GM19238 (cell line): ENCODE measurements at regions not wholly inside any gene's neighbourhood (a gene's known extent, or its start where the extent isn't known, plus 50 kb on each side); places are given as distances from the start of the nearest gene placed in this dataset.
"Not testable (repeated sequence)": the region's sequence is repeated elsewhere in the genome, so short reads cannot be mapped to it uniquely, and the experiment has no call there.

Experiments used
- DNase-seq: peaks from one replicate; pipeline ENCODE4 v3.0.0; 2011; ENCODE audit warnings: low spot score; ENCODE audit not compliant: insufficient read length

DNA sequence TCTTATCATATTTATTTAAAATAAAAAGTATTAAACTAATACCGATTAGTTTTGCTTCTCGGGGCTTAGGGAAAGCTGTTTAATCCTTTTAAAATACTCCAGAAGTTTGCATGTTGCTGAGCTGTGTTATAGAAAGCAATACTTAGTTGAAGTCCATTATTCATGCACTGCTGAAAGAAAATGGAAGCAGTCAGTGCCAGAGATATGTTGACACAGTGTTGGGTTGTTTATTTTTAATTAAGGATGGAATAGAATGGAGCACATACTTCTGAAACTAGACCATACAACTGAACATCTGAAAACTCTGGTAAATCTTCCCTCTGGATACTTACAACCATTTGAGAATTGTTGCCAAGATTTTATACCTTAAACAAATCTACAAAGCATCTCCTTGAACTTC lies 282.7 kb upstream of the CCDC179 start:
- DNase-seq: no peak

DNA sequence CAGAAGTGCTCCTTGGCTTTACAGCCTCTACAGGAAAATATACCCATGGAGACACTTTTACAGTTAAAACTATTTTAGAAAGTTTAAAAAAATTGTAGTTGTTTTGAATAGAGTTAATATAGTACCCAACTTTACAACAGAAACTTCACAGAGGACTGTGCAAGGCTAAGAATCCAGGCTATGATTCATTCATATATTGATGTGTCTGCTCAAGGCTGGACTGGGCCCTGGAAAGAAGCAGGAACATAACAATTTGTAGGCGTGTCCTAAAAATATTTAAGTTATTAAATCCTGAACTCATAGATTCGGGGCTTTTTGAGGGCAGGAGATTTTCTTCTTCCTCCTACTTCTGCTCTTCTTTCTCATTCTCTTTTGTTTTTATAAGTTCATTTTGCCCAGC lies 291.5 kb upstream of the CCDC179 start:
- DNase-seq: no peak

DNA sequence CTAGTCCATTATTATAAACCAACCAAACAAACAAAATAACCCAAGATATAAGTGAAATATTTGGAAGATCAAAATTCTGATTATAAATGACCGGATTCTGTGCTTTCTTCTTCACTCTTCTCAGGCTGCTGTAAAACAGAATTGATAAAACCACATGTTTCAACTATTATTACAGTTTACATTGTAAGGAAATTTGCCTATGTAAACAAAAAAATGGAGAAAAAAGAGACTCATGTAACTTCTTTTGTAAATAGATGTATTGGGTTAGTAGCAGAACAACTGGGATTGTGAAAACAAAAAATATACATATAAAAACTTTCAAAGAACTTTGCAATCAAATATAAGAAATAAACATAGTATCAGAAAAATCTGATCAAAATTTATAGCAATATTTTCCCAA lies 295.2 kb upstream of the CCDC179 start:
- DNase-seq: no peak

DNA sequence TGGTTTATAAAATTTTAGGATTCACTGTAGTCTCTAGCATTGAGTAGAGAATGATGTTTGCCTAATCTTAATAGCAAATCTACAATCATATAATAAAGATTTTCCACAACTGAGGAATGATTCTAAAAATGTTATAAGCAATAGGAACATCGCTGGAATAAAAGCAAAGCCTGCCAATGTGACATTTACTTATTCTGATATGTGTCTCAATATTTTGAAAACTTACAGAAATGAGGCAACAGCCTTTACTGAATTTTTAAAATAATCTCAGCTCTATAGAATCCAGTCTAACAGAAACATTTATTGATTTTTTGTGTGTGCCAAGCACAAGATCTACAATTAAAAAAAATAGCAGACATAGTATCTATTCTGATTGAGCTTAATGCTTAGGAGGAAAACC lies 303.7 kb upstream of the CCDC179 start:
- DNase-seq: no peak

DNA sequence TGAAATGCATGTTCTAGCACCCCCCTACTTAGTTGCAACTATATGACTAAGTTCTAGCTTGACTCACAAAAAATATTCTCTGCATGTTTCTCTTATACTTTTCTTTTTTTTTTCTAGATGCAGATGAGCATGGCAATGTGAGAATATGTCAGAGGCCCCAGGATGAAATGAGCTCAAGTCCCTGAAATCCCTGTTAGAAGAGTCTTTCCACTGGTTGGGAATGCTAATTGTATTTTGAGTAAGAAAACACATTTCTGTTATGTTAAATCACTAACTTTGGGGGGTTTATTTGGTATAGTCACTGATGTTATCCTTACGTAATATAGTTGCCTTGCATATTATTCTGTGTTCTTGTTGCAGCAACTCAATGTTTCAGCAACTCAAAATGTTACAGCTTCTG lies 306.1 kb upstream of the CCDC179 start:
- DNase-seq: no peak

DNA sequence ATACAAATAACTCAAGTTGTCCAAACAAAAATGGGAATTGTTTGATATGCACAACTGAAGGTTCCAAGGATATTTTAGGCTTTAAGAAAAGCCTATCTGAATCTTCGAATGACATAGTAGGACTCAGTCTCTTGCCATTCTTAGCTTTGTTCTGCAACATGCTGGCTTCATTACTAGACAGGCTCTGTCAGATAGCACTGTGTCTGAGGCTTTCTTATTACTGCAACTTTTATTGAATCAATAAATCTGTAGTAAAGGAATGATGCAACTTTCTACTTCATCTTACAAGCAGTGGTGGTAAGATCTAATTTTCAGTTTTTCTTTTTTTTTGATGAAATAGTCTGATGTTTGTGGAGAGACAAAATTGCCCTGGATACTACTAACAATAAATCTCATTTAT lies 319.3 kb upstream of the CCDC179 start:
- DNase-seq: no peak

DNA sequence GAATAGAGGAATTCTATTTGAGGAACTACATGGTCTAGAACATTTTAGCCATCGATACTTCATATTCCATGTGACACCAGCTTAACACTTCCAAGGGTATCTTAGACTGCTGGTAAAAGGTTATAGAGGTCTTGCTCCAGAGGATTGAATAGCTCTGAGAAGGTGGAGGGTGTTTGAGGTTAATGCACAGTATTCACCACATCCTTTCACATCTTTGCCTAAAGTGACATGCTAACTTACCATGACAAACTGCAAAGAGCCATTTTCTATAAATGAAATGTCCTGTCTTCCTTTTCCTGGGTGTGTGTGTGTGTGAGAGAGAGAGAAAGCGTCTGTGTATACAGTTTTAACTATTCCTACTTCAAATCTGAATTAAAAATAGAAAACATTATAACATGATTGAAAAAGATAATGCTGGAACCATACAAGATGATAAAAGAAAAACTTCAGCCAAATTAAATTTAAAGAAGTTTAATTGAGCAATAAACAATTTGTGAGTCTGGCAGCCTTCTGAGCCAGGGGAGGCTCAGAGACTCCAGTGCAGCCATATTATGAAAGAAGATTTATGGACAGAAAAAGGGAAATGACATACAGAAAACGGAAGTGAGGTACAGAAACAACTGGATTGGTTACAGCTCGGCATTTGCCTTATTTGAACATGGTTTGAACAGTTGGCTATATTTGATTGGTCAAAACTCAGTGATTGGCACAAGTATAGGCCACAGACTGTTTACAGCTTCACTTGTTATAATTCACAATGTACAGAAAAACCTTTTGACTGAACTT lies 320.9 kb upstream of the CCDC179 start:
- DNase-seq: no peak

DNA sequence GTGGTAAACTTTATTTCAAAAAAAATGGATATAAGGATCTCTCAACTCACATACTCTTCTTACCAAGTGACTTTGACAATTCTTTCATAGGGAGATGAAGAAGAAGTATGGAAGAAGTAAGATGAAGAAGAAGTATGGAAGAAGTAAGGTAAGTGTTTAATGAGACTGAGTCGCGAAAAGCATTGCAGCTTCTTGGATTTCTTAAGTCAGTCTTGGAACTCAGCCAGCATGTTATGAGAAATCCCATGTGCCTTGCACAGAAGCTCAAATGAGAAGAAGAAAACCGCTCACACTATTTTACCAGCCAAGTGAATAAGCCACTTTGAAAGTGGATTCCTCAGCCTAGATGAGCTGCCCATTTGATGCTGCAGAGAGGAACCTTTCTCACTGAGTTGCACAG lies 332.0 kb upstream of the CCDC179 start:
- DNase-seq: no peak

DNA sequence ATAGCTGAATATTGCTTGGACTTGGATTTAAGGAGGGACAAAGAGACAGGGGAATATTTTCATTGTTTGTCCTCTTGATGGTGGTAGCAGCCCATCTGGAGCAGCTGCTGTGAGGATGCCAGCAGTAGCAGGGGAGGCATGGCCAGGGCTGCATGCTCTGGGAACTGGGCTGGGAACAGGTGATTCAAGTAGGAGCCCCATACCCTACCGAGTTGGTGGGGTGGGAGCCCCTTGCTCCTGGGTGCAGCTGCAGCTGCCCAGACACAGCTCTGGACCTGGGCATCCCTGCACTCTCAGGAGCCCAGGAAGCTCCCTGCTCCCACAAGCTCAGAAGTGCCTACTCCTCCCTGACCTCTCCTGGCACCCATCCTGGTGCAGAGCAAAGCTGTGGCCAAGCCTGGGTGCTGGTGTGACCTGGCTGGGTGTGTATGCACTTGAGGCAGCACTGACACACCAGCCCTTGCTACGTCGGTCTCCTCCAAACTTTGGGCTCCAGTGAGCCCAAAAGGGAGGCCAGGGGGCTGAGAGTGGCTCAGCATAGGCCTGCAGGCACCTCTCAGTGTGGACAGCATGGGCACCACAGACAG lies 341.8 kb upstream of the CCDC179 start:
- DNase-seq: no peak

DNA sequence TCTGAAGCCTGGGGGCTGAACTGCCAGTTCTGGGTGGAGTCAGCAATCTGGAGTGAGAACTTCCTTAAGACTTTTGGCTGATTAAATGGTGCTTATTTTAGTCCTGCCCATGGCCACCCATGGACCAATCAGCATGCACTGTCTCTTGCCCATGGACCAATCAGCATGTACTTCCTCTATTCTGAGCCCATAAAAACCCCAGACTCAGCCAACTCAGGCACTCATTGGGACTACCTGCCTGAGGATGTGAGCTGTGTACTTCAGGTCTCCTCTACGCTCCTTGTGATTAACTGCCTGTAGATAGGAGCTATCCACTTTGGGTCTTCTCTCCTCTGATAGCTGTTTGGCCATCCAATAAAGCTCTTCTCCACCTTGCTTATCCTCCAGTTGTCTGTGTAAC lies 342.3 kb upstream of the CCDC179 start:
- no peak for DNase-seq

DNA sequence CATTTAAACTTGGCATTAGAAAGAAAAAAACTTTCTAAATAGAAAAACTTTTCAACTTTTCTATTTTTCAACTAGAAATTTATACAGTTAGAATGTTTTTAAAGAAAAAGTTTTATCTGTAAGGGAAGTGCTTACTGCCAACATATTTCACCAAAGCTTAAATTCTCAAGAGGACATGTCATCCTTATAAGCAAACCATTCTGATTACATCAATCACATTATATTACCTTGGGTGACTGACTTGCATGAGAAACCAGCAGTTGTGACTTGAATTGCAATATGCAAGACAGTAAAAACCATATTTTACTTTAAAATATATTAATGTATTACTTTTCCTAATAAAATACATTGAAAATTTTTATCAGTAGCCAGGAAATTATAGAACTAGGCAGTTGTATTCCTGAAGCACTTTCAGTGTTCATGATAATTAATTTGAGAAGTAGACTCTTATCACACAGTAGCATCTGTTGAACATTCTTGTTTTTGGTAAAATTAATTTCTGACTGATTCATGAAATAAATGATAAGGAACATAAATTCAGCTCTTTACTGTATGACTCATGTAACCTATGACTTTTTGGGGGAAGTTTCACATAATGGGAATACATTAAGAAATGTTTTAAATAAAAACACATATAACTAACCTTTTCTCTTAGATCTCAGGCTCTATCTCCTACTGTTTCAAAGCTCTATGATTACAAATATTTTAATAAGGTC lies 345.0 kb upstream of the CCDC179 start:
- no peak for DNase-seq

DNA sequence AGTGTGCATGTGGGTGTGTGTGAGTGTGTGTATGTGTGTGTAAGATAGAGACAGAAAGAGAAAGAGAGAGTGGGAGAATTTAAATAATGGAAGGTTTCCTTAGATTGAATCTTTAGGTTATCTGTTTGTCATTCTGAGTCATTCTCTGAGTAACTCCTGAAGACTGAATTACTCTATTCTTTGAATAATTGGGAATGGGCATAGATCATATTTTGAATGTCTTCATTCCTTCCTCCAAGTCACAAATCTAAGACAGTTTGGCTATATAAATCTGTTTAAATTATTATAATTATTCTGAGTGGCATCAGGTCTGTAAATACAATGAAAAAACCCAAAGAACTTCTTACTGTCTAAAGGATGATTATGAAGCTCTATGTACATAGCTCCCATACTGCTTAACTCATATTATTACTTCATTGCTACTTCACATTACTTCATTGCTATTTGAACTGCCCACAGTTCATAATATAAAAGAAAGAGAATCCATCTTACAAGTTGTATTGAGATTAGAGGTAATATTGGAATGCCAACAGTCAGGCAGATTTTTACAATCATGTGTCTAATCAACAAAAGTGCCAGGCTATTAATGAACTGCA lies 346.6 kb upstream of the CCDC179 start:
- DNase-seq: no peak

DNA sequence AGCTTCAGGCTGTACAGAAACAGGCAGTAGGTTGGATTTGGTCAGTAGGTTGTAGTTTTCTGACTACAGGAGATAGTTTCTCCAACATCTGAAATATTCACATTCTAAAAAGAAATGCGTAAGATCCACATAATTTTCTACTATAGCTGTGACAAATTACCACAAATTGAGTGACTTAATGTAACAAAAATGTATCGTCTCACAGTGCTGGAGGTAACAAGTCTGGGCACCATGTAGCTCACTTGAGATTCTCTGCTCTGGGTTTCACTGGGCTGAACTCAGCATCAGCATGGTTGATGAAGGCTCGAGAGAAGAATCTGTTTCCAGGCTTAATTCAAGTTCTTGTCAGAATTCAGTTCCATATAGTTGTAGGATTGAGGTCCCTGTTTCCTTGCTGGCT lies 350.9 kb upstream of the CCDC179 start:
- DNase-seq: no peak

DNA sequence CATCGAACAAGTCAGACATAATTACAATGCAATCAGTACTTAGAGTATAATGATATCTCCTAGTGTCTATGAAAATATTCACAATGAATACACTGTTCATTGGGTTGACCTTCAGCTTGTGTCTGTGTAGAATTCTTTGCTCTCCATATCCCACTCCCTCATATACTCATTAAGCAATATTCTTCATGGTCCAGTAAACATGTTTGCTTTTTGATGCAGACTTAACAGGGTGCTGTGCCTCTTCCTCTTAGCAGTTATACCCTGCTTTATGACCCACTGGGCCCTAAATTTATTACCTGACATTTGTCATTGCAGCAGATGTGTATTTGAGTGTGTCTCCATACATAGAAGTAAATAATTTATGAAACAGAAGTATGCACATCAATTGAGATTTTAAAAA lies 352.5 kb upstream of the CCDC179 start:
- DNase-seq: no peak

DNA sequence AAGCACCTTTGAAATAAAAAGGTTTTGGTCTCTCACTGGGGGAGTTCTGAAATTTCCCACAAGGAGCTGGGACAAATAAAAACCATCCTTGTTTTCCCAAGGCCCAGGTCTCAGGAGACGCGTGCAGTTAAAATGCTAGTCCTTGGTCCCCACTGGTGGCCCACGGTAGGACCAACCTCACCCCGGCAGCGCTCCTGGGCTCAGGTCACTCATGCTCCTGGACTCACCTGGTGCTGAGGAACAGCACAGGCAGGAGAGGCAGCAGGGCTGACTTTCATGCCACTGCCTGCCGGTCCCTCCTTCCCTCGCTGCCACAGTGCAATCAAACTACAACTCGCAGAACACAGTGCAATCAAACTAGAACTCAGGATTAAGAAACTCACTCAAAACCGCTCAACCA lies 356.8 kb upstream of the CCDC179 start:
- DNase-seq: no peak

DNA sequence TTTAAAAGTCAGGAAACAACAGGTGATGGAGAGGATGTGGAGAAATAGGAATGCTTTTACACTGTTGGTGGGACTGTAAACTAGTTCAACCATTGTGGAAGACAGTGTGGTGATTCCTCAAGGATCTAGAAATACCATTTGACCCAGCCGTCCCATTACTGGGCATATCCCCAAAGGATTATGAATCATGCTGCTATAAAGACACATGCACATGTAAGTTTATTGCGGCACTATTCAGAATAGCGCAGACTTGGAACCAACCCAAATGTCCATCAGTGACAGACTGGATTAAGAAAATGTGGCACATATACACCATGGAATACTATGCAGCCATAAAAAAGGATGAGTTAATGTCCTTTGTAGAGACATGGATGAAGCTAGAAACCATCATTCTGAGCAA lies 359.8 kb upstream of the CCDC179 start:
- DNase-seq: not testable (repeated sequence)

DNA sequence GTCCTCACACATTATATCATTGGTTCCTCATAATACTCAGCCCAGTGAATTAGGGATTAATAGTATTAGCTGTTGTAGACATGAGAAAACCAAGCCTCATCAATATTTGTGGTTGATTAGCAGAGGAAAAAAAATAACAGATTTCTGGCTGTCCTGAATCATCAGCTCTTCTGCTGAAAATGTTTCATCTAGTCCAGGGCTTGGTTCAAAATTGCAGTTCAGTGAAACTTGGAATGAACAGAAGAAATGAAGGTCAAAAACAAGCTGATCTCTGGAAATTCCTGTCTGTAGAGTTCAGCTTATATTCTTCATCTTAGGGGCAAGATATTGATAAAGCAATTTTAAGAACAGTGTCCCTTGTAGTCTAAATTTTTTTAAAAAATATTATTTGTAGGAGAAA lies 361.1 kb upstream of the CCDC179 start:
- DNase-seq: no peak

DNA sequence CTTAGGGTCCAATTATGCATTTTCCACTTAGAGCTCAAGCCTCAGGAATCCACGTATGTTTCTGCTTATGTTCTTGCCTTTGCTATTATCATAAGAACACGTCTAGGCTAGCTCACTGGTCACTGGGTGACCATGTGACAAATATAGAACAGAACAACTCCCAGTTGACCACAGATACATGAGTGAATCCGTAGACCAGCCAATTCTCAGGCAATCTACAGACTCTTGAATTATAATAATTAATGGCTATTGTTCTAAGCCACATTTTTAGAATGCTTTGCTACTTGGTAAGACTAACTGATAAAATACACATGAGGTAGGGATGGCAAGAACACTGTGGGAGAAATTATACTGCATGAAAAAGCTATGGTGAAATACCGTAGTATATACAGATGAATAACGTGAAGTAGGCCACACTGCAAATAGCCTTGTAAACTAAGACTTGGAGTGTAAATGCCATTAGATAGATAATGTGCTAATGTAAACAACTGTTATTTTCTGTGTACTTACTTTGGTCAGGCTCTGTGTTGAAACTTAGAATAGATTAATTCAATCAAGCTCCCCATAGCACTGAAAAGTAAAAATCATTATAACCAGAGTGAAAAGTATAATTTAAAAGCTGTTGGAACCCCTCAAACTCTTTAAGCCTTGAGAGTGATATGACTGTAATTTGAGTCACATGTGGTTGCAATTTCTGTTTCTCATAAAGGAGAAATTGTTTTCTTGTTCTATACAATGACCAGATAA lies 366.2 kb upstream of the CCDC179 start:
- no peak for DNase-seq

DNA sequence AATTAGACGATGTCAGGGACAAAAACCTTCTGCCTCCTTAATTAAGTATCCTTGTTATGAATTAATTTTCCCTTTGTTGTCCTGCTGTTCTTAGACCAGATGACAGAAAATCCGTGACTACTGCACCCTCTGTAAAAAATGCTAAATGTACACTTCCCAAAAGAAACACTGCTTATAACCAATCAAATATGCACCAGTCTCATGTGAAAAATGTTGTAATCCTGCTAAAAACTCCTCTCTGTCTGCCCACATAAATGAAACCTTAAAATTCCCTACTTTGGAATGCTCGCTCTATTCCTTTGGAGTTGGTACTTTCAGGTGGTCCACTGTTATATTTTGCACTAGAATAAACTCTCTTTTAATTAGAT lies 366.8 kb upstream of the CCDC179 start:
- DNase-seq: no peak

DNA sequence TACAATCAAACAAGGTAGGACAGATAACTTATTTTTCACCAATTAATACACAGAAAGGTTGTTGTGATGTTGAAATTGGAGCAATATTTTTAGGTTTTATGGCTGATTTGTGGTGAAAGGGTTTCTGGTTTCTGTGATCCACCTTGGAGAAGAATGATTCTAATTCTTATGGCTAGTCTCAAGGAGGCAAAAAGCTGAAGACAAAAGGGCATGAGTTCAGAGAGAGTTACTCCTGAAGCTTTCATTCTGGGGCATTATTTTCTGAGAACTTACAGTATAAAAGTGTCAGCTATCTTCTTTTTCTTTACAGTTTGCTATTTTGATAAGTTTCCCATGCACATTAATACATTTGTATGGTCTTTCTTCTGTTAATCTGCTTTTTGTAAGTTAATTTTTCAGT lies 372.4 kb upstream of the CCDC179 start:
- DNase-seq: no peak

DNA sequence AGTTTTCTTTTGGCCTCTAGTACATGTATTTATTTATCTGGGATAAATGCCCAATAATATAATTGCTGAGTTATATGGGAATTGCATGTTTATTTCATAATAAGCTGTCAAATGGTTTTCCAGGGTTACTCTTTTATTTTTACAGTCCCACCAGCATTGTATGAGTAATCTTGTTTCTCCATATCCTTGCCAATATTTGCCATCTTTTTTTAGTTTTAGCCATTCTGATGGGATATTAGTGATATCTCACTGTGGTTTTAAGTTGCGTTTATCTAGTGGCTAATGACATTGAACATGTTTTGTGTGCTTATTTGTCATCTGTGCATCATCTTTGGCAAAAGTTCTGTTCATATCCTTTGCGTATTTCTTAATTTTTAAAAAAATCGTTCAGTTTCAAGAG lies 372.8 kb upstream of the CCDC179 start:
- DNase-seq: no peak
